SK-N-MC (cell line): ENCODE measurements at regions not wholly inside any gene's neighbourhood (a gene's known extent, or its start where the extent isn't known, plus 50 kb on each side); places are given as distances from the start of the nearest gene placed in this dataset.
A peak's percentile ranks its signal among the peaks of the same experiment; 100 is the strongest.

Experiments used
- DNase-seq: peaks from one replicate; pipeline ENCODE4 v3.0.0-alpha.2; 2011; ENCODE audit warnings: low read depth, low spot score
- H3K27ac ChIP-seq: fragments of 200-600 bp; sonication (generic); 2 replicates; pipeline ENCODE4 v1.5.1; 2016; ENCODE audit warnings: mixed run types
- H3K36me3 ChIP-seq: fragments of 200-600 bp; sonication (generic); 2 replicates; pipeline ENCODE4 v1.6.1; 2017; ENCODE audit warnings: antibody characterized with exemption, low read length, mixed read lengths; ENCODE audit not compliant: insufficient read depth
- H3K4me3 ChIP-seq: fragments of 200-600 bp; sonication (generic); 2 replicates; pipeline ENCODE4 v1.5.1; 2016
- H3K9ac ChIP-seq: fragments of 200-600 bp; sonication (generic); 2 replicates; pipeline ENCODE4 v1.8.0; 2017; ENCODE audit warnings: mixed run types, mixed read lengths; ENCODE audit not compliant: insufficient read length
- H3K9me3 ChIP-seq: fragments of 200-600 bp; sonication (generic); 2 replicates; pipeline ENCODE4 v1.6.1; 2017; ENCODE audit warnings: low read depth, mild to moderate bottlenecking, antibody characterized with exemption, low read length, moderate library complexity, mixed read lengths
- EZH2 ChIP-seq: fragments of 200-600 bp; sonication (generic); IDR thresholded peaks from one replicate; pipeline ENCODE4 v1.6.1; 2017; ENCODE audit warnings: antibody characterized with exemption
- FOXP2 ChIP-seq: optimal IDR thresholded peaks from 2 replicates; pipeline ENCODE3; 2011; ENCODE audit warnings: mild to moderate bottlenecking, moderate library complexity; ENCODE audit not compliant: insufficient read depth; ENCODE audit errors: extremely low read length, control extremely low read depth
- POLR2AphosphoS5 ChIP-seq: IDR thresholded peaks from 2 replicates; pipeline ENCODE4 v1.6.1; 2012; ENCODE audit warnings: mild to moderate bottlenecking, low read depth, low read length, borderline replicate concordance

DNA sequence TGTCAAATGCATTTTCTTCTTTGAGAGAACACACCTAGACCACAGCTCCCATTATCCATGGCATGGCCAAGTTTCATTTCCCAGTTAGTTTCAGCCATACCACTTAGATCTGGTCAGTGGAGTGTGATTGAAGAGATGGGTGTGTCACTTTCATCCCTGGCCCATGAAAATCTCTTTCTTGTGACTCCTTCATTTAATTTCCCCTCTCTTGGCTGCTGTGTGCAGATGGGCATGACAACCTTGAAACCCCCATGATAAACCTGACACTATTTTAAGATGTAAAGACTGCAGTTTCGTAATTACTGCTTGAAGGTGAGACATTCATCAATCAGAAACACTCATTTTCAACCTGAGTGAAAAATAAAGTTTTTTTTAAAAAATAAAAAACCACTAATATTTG lies 284.9 kb downstream of the IL15 start:
- Histone ChIP-seq H3K9ac (no peak overlapping the region), H3K9me3 (no peaks in the 10 kb centered on the region), H3K27ac (no peak overlapping the region), H3K36me3 (no peaks in the 10 kb centered on the region), H3K4me3 (no peak overlapping the region)
- DNase-seq = no peak
- TF ChIP-seq FOXP2 (no peak), POLR2AphosphoS5 (no peak), EZH2 (no peak)

DNA sequence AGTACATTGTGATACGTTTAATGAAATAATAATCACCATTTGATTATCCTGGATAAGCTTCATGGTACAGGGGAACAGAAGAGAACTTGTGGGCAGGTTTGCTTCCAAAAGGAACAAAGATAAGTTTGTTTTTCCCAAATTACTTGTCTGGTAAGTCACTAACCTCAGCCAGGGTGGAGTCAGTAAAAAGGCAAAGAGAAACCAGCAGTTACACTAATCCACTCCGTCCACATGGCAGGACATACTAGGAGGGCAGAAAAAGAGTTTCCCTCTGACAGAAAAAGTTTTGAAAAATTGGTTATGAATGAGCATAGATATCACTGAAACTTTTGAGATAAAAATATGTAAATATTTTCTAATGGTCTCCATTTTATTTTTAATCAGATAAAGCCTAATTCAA lies 285.9 kb downstream of the IL15 start:
- no peak for DNase-seq

DNA sequence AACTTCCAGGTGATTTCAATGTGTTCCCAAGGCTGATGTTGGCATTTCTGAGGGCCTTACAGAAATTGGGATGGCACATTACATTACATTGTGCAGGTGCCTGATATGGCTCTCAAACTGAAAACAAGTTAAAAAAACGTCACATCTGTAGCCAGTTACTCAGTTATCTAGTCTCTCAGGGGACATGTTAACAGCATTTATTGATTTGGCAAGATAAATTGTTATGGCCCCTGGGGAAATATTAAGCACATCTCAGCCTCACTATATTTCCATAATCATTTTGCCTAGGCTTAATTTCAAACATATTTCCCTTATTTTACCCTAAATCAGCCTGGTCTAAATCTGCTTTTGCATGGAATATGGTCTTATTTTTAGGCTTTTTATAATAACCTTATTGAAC lies 290.0 kb downstream of the IL15 start:
- DNase-seq = peak; percentile 35
- Histone ChIP-seq H3K27ac (no peak overlapping the region), H3K9me3 (no peaks in the 10 kb centered on the region), H3K9ac (no peak overlapping the region), H3K36me3 (no peaks in the 10 kb centered on the region), H3K4me3 (no peak overlapping the region)
- no peak for TF ChIP-seq POLR2AphosphoS5
- no peak for TF ChIP-seq FOXP2
- TF ChIP-seq EZH2 = no peak

More for the DNA sequence above, 285.9 kb downstream of the IL15 start:
- Histone ChIP-seq H3K27ac (no peak overlapping the region), H3K36me3 (no peaks in the 10 kb centered on the region), H3K9me3 (no peaks in the 10 kb centered on the region), H3K9ac (no peak overlapping the region), H3K4me3 (no peak overlapping the region)
- no peak for TF ChIP-seq FOXP2
- no peak for TF ChIP-seq EZH2
- TF ChIP-seq POLR2AphosphoS5 = no peak

DNA sequence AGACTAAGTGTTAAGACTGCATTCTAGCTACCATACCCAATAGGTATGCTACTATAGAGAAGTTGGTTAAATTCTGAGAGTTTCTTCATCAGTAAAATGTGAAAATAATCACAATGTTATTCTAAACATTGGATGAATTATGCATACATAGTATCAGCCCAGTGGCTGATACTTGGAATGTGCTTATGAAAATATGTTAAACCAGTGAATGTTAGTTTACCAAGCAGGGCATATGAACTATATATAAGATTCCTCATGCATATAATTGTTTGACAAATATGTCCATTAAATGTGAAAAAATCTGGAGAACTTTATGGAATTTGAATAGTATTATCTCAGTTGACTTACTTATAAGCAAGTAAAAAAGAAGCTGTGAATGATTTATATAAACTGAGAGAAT lies 296.1 kb downstream of the IL15 start:
- Histone ChIP-seq H3K4me3 (no peak overlapping the region), H3K36me3 (no peaks in the 10 kb centered on the region), H3K9me3 (peaks cover under 1% of the 10 kb centered on the region; the same call in 1 of the 2 replicates), H3K27ac (no peak overlapping the region), H3K9ac (no peak overlapping the region)
- no peak for TF ChIP-seq FOXP2
- no peak for TF ChIP-seq EZH2
- no peak for TF ChIP-seq POLR2AphosphoS5
- DNase-seq = no peak

DNA sequence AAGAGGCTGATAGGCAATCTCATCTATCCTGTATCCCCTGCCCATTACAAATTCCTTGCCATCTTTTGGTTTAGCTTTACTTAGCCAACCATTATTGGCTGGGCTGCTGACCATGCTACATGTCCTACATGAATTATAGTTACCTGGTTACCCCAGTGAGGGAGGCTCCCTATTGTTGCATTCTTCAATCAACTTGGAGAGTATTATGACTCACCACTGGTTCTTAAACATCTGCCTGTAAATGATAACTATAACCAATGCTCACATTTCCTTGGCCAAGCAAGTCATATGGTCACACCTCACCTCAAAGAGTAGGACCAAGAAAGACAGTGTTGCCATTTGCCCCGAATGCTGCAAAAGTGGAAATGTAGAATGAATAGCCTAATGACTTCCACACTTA lies 297.6 kb downstream of the IL15 start:
- DNase-seq = no peak
- H3K9me3 ChIP-seq = peaks cover 2% of the 10 kb centered on the region; the same call in 1 of the 2 replicates
- no peak overlapping the region for H3K4me3 ChIP-seq
- TF ChIP-seq FOXP2 = no peak
- TF ChIP-seq POLR2AphosphoS5 = no peak
- no peak for TF ChIP-seq EZH2
- H3K27ac ChIP-seq = no peak overlapping the region
- no peaks in the 10 kb centered on the region for H3K36me3 ChIP-seq
- H3K9ac ChIP-seq = no peak overlapping the region

DNA sequence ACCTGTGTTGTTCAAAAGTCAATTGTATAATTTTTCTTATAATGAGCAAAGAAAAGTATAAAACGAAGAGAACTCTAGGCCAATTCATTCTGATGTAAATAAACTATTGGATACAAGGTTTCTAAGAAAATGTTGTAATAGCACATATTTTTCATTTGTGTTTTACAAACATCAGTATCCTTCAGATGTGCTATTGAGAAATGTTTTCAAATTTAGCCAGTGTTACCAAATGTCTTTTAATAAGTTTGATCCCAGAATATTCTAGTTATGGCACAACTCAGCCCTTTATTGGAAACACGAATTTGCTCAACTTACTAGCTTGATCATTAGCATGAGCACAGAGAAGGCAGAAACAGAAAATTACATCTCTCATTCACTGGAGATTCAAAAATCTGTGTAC lies 319.3 kb downstream of the IL15 start:
- TF ChIP-seq FOXP2 (no peak), POLR2AphosphoS5 (no peak)
- H3K4me3 ChIP-seq = no peak overlapping the region
- H3K9me3 ChIP-seq = no peaks in the 10 kb centered on the region
- no peak for DNase-seq
- no peak overlapping the region for H3K27ac ChIP-seq
- no peak overlapping the region for H3K9ac ChIP-seq
- H3K36me3 ChIP-seq = no peaks in the 10 kb centered on the region

DNA sequence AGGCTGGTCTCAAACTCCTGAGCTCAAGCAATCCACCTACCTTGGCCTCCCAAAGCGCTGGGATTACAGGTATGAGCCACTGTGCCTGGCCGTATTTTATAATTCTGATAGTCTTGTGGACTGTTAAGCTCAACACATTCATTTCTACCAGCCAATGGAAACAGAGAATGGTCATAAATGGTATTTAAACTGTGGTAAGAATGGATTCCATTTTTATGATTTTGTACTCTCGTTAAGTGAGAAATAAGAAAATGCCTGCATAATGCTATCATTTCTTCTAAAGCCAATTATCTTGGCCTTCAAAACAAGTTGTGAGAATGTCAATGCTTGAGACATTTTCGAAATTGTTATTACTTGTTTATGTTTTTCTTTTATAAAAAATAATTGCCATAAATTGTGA lies 321.0 kb downstream of the IL15 start:
- H3K4me3 ChIP-seq = no peak overlapping the region
- no peaks in the 10 kb centered on the region for H3K36me3 ChIP-seq
- TF ChIP-seq EZH2 (no peak), POLR2AphosphoS5 (no peak), FOXP2 (no peak)
- H3K9me3 ChIP-seq = no peaks in the 10 kb centered on the region
- H3K9ac ChIP-seq = no peak overlapping the region
- H3K27ac ChIP-seq = no peak overlapping the region
- DNase-seq = no peak

DNA sequence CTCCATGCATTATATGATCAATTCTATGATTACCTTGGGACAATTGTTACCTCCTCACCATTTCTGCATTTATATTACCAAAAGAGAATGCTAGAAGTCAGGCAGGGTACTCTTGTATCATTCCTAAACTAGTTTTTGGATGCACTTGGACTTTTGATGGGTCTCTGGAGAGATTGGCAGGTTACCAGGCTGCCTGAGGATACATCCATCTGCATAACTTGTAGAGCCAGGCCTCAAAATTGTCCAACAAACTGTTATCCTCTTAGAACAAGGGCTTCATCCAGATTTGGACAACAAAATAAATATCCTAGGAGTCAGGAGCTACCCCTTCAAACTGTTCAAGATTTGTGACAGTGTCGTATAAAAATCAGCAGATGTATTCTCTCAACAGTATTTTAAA lies 326.1 kb downstream of the IL15 start:
- TF ChIP-seq FOXP2 (no peak), POLR2AphosphoS5 (no peak), EZH2 (no peak)

DNA sequence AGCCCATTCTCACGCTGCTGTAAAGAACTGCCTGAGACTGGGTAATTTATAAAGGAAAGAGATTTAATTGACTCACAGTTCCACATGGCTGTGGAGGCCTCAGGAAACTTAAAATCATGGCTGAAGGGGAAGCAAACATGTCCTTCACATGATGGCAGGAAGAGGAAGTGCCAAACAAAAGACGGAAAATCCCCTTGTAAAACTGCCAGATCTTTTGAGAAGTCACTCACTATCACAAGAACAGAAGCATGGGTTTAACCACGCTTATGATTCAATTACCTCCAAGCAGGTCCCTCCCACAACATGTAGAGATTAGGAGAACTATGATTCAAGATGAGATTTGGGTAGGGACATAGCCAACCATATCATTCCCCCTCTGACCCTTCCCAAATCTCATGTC lies 335.5 kb downstream of the IL15 start:
- Histone ChIP-seq H3K9me3 (no peaks in the 10 kb centered on the region), H3K27ac (no peak overlapping the region), H3K9ac (no peak overlapping the region), H3K36me3 (no peaks in the 10 kb centered on the region), H3K4me3 (no peak overlapping the region)
- DNase-seq = no peak
- TF ChIP-seq POLR2AphosphoS5 (no peak), FOXP2 (no peak), EZH2 (no peak)

More for the DNA sequence above, 326.1 kb downstream of the IL15 start:
- Histone ChIP-seq H3K9me3 (no peaks in the 10 kb centered on the region), H3K27ac (no peak overlapping the region), H3K9ac (no peak overlapping the region), H3K36me3 (no peaks in the 10 kb centered on the region), H3K4me3 (no peak overlapping the region)
- DNase-seq = no peak

DNA sequence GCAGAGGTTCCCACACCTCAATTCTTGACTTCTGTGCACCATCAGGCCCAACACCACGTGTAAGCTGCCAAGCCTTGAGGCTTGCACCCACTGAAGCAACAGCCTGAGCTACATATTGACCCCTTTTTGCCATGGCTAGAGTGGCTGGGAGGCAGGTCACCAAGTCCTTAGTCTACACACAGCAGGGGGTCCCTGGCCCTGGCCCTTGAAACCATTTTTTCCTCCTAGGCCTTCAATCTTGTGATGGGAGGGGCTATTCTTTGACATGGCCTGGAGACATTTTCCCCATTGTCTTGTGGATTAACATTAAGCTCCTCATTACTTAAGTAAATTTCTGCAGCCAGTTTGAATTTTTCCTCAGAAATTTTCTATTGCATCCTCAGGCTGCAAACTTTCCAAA lies 336.6 kb downstream of the IL15 start:
- Histone ChIP-seq H3K36me3 (no peaks in the 10 kb centered on the region), H3K4me3 (no peak overlapping the region), H3K27ac (no peak overlapping the region), H3K9me3 (no peaks in the 10 kb centered on the region), H3K9ac (no peak overlapping the region)
- DNase-seq = no peak
- TF ChIP-seq FOXP2 = no peak
- TF ChIP-seq EZH2 = no peak
- TF ChIP-seq POLR2AphosphoS5 = no peak
